ENCODE measurements at regions not wholly inside any gene's neighbourhood (a gene's known extent, or its start where the extent isn't known, plus 50 kb on each side); places are given as distances from the start of the nearest gene placed in this dataset.

GRCh38 chr1:235027862-235028250 lies 100.8 kb downstream of the TOMM20 start:
- TF ChIP-seq EZH2 (IDR thresholded peaks at IDR 0.05; ENCODE audit: borderline replicate concordance, insufficient read depth, low read depth, low read length, poor library complexity, severe bottlenecking) (no peak), CTCF (IDR thresholded peaks at IDR 0.05) (no peak)
- WGBS (ENCODE audit: insufficient coverage), result 91% methylated on average over 6 of the region's 9 CpGs
- Histone ChIP-seq H3K9ac (ENCODE audit: low read length) (no peak overlapping the region), H3K4me1 (ENCODE audit: control insufficient read depth in 2 of 2, insufficient read depth in 2 of 2, low read length in 2 of 2) (peaks cover 0 to 6% of the 10 kb centered on the region in 2 donors), H2AFZ (ENCODE audit: insufficient read depth, low read depth, low read length, poor library complexity, severe bottlenecking) (no peak overlapping the region), H3K27me3 (replicated peaks in 1 of 4; ENCODE audit: control extremely low read depth in 1 of 4, control insufficient read depth in 3 of 4, insufficient read depth in 4 of 4, low read length in 3 of 4) (no peaks in the 10 kb centered on the region), H3K79me2 (ENCODE audit: control insufficient read depth, insufficient read depth, low read length) (no peaks in the 10 kb centered on the region), H3K9me3 (ENCODE audit: control extremely low read depth in 1 of 3, control insufficient read depth in 2 of 3, insufficient read depth in 1 of 3, low read length in 2 of 3) (peaks cover 0 to 8% (median 0%) of the 10 kb centered on the region in 3 donors), H4K20me1 (ENCODE audit: control insufficient read depth, insufficient read depth, low read length, poor library complexity, severe bottlenecking) (no peaks in the 10 kb centered on the region), H3K4me3 (ENCODE audit: control extremely low read depth in 1 of 5, extremely low read depth in 1 of 5, insufficient read depth in 1 of 5, low read depth in 2 of 5, low read length in 4 of 5) (no peak overlapping the region), H3K27ac (ENCODE audit: low read length in 2 of 2) (no peak overlapping the region), H3K4me2 (replicated peaks; ENCODE audit: low read depth, low read length, poor library complexity, severe bottlenecking) (no peak overlapping the region), H3K36me3 (replicated peaks in 1 of 2; ENCODE audit: control extremely low read depth in 1 of 2, control insufficient read depth in 1 of 2, extremely low read depth in 1 of 2, insufficient read depth in 2 of 2, low read length in 1 of 2) (no peaks in the 10 kb centered on the region)
- POLR2A ChIA-PET, result no interaction called here
- Mint-ChIP-seq H3K4me3 (no peak overlapping the region), H3K9me3 (ENCODE audit: insufficient read depth) (no peaks in the 10 kb centered on the region), H3K27me3 (no peaks in the 10 kb centered on the region), H3K27ac (no peak overlapping the region), H3K4me1 (peaks cover 16% of the 10 kb centered on the region)
- DNase-seq (no peak), ATAC-seq (ENCODE audit: low read depth) (no peak)
- intact Hi-C loops (cut with micrococcal nuclease), result no loop called here
- CTCF ChIA-PET, result no interaction called here

- Histone ChIP-seq H3K9me3 (ENCODE audit: control extremely low read depth in 1 of 3, control insufficient read depth in 2 of 3, insufficient read depth in 1 of 3, low read length in 2 of 3) (peaks cover 0 to 8% (median 0%) of the 10 kb centered on the region in 3 donors), H3K79me2 (ENCODE audit: control insufficient read depth, insufficient read depth, low read length) (no peaks in the 10 kb centered on the region), H2AFZ (ENCODE audit: insufficient read depth, low read depth, low read length, poor library complexity, severe bottlenecking) (no peak overlapping the region), H3K4me3 (ENCODE audit: control extremely low read depth in 1 of 5, extremely low read depth in 1 of 5, insufficient read depth in 1 of 5, low read depth in 2 of 5, low read length in 4 of 5) (no peak overlapping the region), H3K36me3 (replicated peaks in 1 of 2; ENCODE audit: control extremely low read depth in 1 of 2, control insufficient read depth in 1 of 2, extremely low read depth in 1 of 2, insufficient read depth in 2 of 2, low read length in 1 of 2) (no peaks in the 10 kb centered on the region), H4K20me1 (ENCODE audit: control insufficient read depth, insufficient read depth, low read length, poor library complexity, severe bottlenecking) (no peaks in the 10 kb centered on the region), H3K4me2 (replicated peaks; ENCODE audit: low read depth, low read length, poor library complexity, severe bottlenecking) (no peak overlapping the region), H3K9ac (ENCODE audit: low read length) (no peak overlapping the region), H3K4me1 (ENCODE audit: control insufficient read depth in 2 of 2, insufficient read depth in 2 of 2, low read length in 2 of 2) (peaks cover 0 to 6% of the 10 kb centered on the region in 2 donors), H3K27ac (ENCODE audit: low read length in 2 of 2) (no peak overlapping the region), H3K27me3 (replicated peaks in 1 of 4; ENCODE audit: control extremely low read depth in 1 of 4, control insufficient read depth in 3 of 4, insufficient read depth in 4 of 4, low read length in 3 of 4) (no peaks in the 10 kb centered on the region)
- intact Hi-C loops (cut with micrococcal nuclease), result no loop called here
- ChIA-PET POLR2A (no interaction called here), CTCF (no interaction called here)
- TF ChIP-seq EZH2 (IDR thresholded peaks at IDR 0.05; ENCODE audit: borderline replicate concordance, insufficient read depth, low read depth, low read length, poor library complexity, severe bottlenecking), result no peak
- TF ChIP-seq CTCF (IDR thresholded peaks at IDR 0.05), result no peak
- H3K27me3 Mint-ChIP-seq, result no peaks in the 10 kb centered on the region
- WGBS (ENCODE audit: insufficient coverage), result 100% methylated on average over 9 of the region's 13 CpGs
- DNase-seq (no peak), ATAC-seq (ENCODE audit: low read depth) (no peak)
- peaks cover 20% of the 10 kb centered on the region for H3K4me1 Mint-ChIP-seq
- H3K27ac Mint-ChIP-seq, result no peak overlapping the region
- no peaks in the 10 kb centered on the region for H3K9me3 Mint-ChIP-seq (ENCODE audit: insufficient read depth)
- H3K4me3 Mint-ChIP-seq, result no peak overlapping the region
These were observed 101.4 kb downstream of the TOMM20 start for GRCh38 chr1:235027076-235027861.
